Suprapubic skin (tissue), 3 donors: ENCODE measurements at regions not wholly inside any gene's neighbourhood (a gene's known extent, or its start where the extent isn't known, plus 50 kb on each side); places are given as distances from the start of the nearest gene placed in this dataset.

ENCODE experiments used
- POLR2AphosphoS5 ChIP-seq, 3 donors: sonication (generic); formaldehyde crosslinking; IDR thresholded peaks; one replicate each; pipeline ENCODE4 v1.6.1; 2017; ENCODE audit warnings: antibody characterized with exemption in 3 of 3
- TF ChIP-seq, protein P1 (sequence below), 2 donors: fragments of 200-600 bp in 1 of 2; fragments of 450-650 bp in 1 of 2; sonication (generic) in 1 of 2; IDR thresholded peaks; one replicate each; pipeline ENCODE4 v1.5.1; 2016 to 2019; ENCODE audit warnings: antibody characterized with exemption in 2 of 2, mild to moderate bottlenecking in 1 of 2, moderate library complexity in 1 of 2

DNA sequence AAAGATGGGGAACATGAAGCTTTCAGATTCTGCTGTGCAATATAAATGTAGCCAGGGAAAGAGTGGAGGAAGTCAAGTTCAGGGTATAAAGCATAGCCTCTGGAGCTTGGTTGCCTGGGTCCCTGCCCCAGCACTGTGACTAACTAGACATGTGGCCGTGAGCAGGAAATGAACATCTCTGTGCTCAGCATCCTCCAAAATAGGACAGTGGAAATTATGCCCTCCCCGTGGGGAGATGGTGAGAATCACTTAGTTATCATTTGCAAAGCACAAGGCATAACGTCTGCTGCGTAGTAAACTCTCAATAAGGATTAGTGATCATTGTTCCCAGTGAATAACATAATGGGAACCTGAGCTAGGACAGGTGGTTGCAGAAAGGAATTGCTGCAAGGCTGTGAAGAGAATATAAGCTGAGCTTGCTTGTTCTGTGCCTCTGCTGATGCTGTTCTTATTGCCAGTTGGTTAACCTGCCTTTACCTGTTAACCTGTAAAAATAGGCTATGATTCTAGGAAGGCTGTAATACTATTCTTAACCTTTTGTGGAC lies 441.0 kb downstream of the COG6 start:
- TF ChIP-seq, protein P1, sequence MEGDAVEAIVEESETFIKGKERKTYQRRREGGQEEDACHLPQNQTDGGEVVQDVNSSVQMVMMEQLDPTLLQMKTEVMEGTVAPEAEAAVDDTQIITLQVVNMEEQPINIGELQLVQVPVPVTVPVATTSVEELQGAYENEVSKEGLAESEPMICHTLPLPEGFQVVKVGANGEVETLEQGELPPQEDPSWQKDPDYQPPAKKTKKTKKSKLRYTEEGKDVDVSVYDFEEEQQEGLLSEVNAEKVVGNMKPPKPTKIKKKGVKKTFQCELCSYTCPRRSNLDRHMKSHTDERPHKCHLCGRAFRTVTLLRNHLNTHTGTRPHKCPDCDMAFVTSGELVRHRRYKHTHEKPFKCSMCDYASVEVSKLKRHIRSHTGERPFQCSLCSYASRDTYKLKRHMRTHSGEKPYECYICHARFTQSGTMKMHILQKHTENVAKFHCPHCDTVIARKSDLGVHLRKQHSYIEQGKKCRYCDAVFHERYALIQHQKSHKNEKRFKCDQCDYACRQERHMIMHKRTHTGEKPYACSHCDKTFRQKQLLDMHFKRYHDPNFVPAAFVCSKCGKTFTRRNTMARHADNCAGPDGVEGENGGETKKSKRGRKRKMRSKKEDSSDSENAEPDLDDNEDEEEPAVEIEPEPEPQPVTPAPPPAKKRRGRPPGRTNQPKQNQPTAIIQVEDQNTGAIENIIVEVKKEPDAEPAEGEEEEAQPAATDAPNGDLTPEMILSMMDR (IDR thresholded peaks at IDR 0.05), result no peak
- no peak for TF ChIP-seq POLR2AphosphoS5 (IDR thresholded peaks at IDR 0.05)
